HG02642 (cell line): ENCODE measurements at regions not wholly inside any gene's neighbourhood (a gene's known extent, or its start where the extent isn't known, plus 50 kb on each side); places are given as distances from the start of the nearest gene placed in this dataset.
"Not testable (repeated sequence)": the region's sequence is repeated elsewhere in the genome, so short reads cannot be mapped to it uniquely, and the experiment has no call there.

ENCODE experiments used
- ATAC-seq: cut with Tn5 transposase; IDR thresholded peaks from one replicate; pipeline ENCODE4 v1.9.1; 2021; ENCODE audit warnings: mild to moderate bottlenecking; ENCODE audit not compliant: unreplicated experiment, poor library complexity

GRCh38 chr4:74543983-74544382 lies 99.0 kb downstream of the AREG start:
- ATAC-seq: no peak

DNA sequence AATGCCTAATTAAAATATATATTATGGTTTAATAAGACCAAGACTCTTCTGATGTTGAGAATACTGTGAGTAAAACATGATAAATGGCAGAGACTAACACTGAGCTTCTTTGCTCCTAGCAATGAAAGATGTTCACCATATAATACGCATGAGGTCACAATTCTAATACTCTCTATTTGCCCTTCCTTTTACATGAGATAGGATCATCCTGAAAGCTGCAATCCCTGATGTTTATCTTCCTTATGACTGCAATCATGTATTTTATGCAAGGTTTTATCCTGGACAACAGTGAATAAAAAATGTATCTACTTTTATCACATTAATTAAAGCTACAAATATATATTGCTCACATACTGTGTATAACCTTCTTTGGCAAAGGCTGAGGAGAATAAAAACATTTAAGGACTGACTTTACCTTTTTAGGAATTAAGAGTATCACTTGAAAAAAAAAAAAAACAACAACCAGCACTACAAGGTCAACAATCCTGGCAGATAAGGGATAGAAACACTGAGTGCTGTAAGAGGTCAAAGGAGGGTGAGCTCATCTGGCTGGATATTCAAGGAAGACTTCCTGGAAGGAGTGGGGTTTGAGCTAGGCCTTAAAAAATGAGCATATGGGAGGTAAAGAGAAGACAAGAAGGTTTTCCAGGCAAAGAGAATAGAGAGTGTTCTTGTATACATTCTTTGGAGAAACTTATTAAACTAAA lies 99.9 kb downstream of the AREG start:
- ATAC-seq: no peak

DNA sequence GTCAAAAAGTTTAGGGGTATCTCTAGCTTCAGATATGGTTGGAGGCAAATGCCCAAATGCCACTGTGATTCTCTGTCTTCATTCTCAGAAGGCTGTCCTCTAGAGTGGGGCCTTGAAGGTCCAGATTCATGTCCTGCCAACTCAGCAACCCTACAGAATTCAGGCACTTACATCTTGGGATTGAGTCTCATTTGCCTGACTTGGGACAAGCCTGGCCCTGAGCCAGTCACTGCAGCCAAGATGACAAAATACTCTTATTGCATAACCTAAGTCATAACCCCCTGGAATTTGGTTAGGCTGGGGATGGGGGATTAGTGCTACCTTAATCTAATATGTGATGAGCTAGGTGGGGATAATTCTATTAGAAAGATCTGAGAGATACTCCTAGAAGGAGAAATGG lies 100.5 kb downstream of the AREG start:
- no peak for ATAC-seq

DNA sequence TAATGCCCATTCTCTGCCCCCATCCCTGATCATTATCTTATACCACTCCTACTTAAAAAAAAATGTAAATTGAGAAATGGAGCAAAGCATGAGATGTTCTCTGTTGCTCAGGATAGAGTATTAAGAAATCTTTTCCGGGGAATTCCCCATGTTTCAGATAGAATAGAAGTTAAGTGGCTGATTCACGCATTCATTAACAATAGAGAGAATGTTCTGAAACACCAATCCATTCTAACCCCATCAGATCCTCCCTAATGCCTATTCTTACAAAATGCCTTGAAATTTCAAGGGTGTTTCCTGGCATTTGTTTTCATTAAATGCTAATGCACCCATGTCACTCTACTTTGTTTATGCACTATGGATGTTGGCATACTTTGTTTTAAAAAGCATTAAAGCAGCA lies 101.1 kb downstream of the AREG start:
- ATAC-seq: no peak

DNA sequence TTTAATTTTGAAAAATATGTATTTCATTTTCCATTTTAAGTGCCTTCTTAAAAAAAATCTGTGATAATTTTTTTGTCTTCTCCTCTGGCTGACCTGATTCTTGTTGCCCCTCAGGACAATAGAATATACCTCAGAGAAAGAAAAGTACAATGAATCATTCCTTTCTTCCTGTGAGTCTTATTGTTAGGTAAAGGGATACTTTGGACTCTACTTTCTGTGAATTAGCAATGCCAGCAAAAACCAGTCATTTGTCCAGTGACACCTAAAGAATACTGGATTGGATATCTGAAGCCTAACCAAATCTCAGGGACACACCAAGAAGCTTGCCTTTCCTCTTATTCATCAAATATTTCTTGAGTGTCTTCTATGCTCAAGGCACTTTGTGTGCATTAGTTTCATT lies 102.1 kb downstream of the AREG start:
- no peak for ATAC-seq

GRCh38 chr4:74548561-74548960 lies 103.6 kb downstream of the AREG start:
- ATAC-seq: no peak

GRCh38 chr4:74549936-74550335 lies 105.0 kb downstream of the AREG start:
- no peak for ATAC-seq

- ATAC-seq: no peak
Observed at GRCh38 chr4:74555231-74555630, 110.3 kb downstream of the AREG start.

DNA sequence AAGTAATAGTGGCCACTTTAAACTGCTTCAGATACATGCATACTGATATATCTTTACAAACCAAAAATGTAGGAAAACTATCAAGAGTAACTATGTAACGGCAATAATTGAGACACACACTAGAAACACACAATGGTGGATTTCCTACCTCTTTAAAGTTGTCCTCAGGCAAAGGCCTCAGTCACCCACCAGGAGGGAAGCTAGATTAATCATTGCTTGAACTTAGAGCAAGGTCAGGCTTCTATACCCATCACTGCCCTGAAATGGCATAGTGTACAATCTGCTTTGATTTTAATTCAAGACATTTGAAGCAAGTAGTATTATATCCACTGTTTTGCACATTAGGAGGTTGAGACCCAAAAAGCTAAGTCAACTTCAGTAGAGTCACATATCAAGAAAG lies 110.9 kb downstream of the AREG start:
- no peak for ATAC-seq

DNA sequence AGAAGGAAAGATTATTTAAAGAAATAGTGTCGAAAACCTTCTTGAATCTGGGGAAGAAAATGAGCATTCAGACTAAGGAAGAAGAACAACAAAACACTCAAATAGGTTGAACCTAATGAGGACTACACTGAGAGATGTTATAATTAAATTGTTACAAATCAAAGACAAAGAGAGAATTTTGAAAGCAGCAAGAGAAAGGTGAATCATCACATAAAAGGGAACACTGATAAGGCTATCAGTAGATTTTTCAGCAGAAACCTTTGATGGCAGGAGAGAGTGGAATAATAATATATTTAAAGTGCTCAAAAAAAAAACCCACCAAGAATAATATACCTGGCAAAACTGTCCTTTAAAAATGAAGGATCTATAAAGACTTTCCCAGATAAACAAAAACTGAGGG lies 114.9 kb downstream of the AREG start:
- no peak for ATAC-seq

GRCh38 chr4:74567981-74568380 lies 123.0 kb downstream of the AREG start:
- ATAC-seq: no peak

- no peak for ATAC-seq
Observed at GRCh38 chr4:74570095-74570494, 125.2 kb downstream of the AREG start.

DNA sequence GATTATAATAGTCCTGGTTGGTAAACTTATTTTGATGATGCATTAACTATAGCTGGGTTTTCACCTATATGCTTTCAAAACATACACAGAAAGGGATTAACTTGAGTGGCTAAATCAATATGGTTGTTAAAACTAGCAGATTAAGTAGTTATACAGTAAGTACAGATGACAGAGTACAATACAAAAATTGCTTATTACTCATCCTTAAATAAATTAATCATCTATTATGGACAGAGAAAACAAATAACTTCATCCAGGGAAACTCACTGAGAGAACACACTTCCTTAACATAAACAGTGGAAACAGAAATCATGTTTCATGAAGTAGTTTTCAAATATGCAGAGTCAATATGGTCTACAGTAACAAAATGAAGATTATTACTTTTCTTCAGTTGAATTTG lies 133.4 kb downstream of the AREG start:
- ATAC-seq: no peak

DNA sequence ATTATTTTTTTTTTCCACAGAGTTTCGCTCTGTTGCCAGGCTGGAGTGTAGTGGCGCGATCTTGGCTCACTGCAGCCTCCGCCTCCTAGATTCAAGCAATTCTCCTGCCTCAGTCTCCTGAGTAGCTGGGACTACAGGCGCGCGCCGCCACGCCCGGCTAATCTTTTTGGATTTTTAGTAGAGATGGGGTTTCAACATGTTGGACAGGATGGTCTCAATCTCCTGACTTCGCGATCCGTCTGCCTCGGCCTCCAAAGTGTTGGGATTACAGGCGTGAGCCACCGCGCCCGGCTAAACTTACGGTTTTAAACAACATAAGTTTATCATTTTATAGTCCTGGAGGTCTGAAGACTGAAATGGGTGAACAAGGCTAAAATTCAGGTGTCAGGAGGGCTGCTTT lies 133.9 kb downstream of the AREG start:
- ATAC-seq: not testable (repeated sequence)

GRCh38 chr4:74583089-74583700 lies 138.3 kb downstream of the AREG start:
- no peak for ATAC-seq

DNA sequence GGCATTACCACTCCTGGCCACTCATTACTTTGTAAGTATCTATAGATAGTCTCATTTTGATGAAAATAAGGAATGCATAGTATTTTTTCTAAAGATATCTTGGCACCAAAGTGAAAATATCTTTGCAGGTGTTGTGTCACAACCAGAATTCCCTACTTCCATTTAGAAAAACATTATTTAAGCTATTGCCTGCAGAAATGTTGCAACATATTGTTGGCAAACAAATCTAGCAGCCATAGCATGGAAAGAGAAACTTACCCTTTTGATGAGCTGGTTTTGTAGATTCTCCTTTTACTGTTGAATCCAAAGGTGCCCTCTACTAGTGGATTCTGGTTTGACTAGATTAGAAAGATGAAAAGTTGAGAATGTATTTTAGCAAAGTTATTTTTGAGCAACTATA lies 138.8 kb downstream of the AREG start:
- ATAC-seq: no peak

- no peak for ATAC-seq
Observed at GRCh38 chr4:74588350-74588749, 143.4 kb downstream of the AREG start.

- no peak for ATAC-seq
Observed at GRCh38 chr4:74590476-74590875, 145.5 kb downstream of the AREG start.

DNA sequence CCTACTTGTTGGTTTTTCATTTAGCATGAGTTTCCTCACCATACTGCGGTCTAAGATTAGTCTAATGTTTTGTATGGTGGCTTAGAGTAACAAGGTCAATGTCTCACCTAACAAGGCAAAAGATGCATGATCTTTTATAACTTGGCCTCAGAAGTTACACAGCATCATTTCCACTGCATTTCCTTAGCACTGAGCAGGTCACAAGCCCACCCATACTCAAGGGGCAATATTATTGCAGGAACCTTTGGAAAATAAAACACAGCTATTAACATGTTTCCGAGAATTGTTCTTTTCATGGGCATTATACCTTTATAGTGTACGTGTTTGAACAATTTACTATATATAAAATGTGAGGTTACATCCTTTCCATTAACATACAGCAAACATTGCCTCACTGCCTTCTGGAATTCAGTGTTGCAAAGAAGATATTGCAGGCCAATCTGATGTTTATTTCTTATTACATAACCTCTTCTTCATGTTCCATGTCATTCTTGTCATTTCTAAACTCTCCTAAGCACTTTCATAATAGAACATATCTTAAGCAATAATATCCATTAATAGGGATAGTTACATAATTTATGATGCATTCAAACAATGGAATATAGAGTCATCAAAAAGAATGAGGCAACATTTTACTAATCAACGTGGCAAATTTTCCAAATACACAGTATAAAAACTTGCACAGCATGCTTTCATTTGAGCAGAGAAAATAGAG lies 153.8 kb downstream of the AREG start:
- no peak for ATAC-seq

- no peak for ATAC-seq
Observed at GRCh38 chr4:74603186-74603585, 158.2 kb downstream of the AREG start.

DNA sequence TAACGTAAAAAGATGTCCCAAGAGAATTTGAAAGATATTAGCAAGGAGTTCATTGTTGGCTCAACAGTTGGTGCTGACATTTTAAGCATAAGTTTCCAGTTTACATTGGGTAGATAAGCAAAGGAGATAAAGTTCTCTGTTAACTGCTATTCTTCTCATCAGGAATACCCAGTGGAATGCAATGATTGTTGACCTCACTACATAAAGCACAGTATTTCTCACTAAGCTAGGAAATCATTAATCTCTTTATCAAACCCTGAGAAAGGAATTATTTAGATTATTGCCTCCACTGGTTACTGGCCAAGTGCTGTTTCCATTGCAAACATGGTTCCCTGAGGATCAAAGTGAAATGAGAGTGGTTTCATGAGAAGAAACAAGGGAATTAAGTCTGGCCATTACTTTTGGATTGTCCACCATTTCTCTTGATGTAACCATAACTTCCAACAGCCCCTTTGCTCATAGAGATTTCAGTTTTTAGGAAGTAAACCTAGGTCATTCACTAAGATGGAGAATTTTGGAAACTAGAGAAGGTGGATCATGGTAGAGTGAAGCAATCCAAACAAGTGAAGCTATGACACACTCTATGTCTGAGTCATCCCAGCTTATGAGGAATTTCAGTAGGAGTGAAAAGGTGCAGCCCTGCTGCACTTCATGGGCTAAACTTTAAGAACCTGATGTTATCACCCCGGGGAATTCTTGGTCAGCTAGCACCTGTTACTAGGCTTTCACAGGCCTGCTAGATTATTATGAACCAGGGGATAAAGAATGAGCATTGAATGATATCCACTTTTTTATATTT lies 163.4 kb downstream of the AREG start:
- ATAC-seq: no peak
